Fibroblast of skin of right biceps (primary cell): ENCODE measurements at regions not wholly inside any gene's neighbourhood (a gene's known extent, or its start where the extent isn't known, plus 50 kb on each side); places are given as distances from the start of the nearest gene placed in this dataset.
"Not testable (repeated sequence)": the region's sequence is repeated elsewhere in the genome, so short reads cannot be mapped to it uniquely, and the experiment has no call there.

Experiments used
- DNase-seq: peaks from one replicate; pipeline ENCODE4 v3.0.0-alpha.2; 2013

DNA sequence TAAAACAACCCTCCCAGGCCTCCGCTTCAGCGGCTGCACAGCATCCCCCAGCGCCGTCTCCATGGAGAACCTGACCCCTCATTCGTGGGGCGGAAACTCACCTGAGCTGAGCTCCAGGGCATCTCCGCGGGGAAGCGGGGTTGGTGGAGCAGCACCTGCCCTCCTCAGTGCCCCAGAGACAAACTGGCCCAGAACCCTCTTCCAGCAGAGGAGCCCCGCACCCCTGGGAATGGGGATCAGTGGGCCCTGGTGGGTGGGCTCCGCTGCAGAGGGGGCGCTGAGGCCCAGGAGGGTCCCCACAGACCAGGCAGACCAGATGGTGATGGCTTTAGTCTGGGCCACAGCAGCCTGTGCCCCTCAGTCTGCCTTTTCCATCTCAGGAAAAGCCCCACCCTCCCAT is 261.2 kb downstream of the ADGRD1 start:
- not testable (repeated sequence) for DNase-seq

DNA sequence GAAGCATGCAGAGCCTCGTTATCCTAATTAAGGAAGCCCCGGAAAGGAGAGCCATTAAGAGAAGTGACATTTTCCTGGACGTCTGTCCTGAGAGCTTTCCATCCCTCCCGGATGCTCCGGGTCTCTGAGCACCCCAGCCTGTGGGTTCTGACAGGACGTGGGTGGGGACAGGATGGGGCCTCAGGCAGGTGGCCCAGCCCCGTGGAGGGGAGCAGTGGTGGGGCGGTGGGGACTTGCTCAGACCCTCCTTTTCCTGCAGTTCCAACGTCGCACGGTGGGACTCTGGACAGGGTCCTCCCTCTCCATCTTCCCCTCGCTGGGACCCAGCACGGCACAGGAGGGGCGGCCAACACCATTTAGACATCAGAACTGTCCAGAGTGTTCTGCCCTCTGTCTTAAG is 262.9 kb downstream of the ADGRD1 start:
- not testable (repeated sequence) for DNase-seq

DNA sequence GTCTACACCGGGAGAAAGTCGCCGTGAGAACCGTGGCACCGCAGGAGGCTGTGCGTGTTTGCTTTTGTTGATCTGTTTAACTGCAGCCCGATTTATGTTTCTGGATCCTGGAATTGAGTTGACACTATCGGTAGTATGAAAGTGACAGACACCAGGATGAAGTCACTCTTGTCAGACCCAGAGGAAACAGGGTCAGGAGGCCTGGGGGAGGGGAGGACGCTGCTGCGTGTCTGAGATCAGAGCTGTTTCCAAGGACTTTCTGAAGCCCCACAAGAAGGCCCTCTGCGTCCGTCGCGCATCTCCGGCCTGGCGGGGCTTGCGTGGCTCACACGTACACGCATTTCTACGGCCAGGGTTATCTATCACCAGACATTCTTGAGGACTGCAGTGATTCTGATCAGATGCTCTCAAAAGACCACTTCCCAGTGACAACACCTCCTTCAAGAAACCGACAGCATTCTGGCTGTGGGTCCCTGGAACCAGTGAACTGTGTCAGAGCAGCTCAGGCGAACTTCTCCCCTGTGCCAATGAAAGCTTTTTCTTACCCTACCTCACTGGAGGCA is 263.4 kb downstream of the ADGRD1 start:
- no peak for DNase-seq

DNA sequence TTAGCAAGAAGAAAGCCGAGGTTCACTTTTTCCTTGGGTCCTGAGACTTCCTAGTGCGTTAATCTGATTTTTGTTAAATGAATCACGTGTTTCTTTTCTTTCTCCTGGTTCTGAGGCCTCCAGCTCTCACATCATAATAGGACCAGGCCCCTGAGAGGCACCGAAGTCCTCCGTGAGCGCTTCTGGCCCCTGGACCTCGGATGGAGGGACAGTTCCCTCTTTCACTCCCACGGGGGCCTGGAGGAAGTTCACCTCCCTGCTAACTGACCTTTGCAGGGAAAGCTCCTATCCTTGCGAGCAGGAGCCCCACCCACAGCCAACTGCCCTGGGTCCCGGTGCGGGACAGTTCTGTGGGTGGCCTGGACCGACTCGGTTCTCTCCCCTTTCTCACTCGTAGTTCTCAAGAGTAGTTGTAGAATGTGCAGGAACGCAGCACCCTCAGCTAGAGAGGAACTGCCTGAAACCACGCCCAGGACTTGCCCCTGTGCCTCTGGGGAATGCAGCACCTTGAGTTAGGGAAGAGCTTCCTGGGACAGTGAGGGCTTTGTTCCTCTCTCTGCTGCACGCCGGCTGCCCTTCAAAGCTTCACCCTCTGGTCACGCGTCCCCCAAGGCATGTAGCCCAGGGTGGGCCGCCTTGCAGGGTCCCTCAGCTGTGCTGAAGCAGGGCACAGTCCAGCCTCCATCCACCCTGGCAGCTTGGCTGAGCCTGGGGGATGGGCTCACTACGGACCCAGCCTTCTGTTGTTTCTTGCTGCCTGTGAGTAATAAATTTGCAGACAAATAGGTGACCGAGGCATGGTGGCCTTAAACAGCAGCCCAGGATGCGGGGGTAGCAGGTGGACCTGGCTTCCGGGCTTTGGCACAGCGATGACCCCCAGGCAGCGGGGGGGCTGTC is 264.6 kb downstream of the ADGRD1 start:
- no peak for DNase-seq

DNA sequence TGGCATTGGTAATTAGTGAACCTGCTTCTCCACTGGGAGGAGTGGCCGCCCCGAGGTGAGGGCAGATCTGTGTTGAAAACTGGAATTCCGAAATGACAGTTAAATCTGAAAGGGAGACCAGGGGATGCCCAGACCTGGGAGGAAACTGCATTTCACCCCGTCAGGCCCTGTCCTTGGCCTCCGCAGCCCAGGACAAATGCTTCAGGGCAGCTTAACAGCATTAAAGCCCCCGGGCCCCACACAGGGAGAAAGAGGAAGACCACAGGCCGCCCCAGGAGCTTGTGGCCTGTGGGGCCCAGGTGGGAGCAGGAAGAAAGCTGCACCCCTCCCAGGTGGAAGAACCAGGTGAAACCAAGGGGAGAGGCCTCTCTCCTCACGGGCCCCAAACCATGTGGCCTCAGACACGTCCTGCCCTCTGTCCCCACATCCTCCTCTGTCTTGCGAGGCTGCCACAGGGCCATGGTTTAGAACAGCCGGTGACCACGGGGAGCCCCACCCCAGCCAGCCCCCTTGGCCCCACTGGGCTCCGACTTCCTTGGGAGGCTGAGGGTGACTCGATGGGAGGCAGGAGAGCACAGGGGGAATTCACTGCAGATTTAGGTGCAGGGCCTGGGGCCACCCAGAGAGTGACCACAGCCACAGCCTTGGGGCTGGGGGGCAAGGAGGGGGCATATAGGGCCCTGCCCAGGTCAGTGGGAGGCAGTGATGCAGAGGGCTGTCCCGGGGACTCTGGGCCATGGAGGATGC is 265.4 kb downstream of the ADGRD1 start:
- no peak for DNase-seq

DNA sequence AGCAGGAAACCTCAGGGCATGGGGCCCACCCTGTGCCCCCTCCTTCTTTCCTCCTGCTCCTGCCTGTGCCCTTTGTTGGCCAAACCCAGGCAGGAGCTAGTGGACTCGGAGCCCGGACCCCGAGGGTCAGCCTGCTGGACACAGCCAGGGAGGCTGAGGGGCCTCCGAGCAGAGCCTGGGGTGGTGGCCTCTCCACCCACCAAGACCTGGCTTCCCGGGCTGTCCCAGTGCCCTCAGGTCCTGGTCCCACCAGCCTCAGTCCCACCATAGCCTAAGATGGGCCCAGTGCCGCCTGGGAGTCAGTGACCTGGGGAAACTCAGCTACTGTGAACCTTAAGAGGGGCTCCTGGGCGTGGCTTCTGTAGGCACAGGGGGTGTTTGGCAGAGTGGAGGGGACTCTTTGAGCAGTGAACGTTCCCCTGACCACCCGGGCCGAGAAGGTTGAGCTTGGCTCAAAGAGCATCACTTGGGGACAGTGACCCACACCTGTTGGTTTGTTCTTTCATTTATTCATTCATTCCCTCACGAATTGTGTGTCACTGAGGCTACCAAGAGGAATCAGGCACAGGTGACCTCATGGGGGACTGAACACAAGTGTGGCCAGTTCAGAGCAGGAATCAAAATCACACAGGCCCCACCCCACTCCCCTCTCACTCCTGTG is 266.1 kb downstream of the ADGRD1 start:
- DNase-seq, result no peak

DNA sequence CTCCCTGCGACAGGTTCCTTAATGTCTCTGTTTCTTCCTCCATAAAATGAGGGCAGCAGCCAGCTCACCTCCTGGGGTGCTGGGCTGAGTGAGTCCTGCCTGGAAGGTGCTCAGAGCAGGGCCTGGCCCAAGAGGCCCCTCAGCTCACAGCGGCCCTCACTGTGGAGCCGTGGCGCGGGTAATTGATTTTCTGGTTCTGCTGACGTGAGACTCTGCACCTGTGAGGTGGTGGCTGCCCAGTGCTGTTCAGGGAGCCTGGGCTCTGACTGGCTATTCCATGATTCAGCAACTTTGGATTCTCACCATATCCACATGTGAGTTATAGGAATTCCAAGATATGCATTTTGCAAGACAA is 266.6 kb downstream of the ADGRD1 start:
- no peak for DNase-seq

DNA sequence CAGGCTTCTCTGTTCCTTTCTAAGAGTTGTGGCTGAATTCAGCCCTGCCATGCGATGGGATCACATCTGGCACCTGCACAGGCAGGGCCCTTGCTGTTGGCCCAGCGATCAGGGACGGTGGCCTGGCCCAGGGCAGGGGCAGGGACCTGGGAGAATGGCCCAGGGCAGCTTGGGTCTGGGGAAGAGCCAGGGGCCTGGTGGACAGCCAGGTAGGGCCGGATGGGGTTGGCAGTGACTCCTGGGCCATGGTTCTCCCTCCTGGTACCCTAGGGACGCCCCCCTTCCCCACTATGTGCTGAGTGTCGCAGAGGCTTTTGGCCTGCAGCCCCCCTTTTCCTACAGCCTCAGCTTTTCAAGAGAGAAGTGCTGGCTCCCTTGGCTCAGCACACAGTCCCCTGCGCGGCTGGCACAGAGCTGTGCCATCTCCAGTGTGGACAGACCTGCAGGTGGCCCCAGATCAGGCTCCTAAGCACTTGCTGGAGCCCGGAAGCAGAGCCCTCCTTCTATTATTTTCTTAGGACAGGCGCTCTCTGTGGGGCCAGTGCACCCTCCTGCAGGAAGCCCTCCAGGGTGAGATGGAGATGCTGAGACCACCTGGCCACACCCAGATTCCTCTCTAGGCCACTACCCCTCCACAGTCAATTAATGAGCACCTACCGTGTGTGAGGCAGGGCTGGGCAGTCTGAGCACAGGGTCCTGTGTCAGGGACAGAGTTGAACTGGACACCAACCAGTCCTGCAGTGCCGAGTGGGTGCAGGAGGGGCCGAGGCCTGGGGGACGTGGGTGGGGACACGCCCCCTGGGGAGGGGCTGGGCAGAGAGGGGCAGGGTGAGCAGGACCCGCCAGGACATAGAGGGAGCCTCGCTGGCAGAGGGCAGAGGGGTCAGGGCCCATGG is 267.6 kb downstream of the ADGRD1 start:
- no peak for DNase-seq

DNA sequence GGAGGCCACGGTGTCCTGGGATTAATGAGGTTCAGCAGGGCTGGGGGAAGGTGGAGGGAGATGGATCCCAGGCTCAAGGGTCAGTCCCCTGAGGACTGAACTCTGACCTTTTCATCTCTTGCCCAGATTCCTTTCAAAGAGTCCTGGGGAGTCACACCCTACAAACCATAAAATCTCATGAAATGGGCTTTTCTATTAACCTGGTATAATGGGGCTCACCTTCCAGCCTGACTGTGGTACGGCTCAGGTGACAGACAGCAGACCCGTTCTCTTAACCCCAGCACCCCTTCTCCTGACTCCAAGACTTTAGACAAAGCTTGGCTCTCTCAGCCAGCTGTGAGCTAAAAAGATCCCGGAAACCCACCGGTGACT is 268.2 kb downstream of the ADGRD1 start:
- no peak for DNase-seq

DNA sequence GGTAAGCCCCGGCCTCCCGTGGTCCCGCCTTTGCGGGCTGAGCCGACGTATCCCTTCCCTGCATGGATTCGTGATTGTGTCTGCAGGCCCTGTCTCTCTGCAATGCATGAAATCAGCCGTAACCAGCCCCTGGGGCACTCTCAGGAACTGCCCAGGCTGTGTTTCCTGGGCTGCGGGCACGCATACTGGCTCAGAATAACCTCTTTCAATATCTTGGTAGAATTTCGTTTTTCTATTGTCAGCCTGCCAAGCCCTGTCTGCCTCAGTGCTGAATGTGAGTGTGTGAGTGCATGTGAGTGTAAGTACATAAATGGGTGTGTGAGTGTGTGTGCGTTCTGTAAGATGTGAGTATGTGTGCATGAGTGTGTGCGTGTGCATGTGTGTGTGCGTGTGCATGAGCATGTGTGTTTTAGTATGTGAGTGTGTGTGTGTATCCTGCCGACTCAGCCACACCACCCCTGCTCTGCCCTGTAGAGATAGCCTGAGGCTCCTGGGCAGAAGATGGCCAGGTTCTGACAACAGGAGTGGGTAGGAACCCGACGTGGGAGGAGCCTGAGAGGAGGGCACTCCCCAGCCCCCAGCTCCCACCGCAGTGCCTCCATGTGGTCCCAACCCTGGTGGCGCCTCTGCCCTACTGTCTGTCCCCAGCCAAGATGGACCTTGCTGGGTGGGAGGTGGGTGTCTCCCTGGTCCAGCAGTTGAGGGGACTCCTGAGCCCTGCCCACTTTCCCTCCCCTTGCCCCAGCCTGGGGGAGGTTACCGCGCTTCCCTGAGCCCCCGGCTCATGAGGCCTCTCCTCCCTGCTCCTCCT is 268.8 kb downstream of the ADGRD1 start:
- no peak for DNase-seq

DNA sequence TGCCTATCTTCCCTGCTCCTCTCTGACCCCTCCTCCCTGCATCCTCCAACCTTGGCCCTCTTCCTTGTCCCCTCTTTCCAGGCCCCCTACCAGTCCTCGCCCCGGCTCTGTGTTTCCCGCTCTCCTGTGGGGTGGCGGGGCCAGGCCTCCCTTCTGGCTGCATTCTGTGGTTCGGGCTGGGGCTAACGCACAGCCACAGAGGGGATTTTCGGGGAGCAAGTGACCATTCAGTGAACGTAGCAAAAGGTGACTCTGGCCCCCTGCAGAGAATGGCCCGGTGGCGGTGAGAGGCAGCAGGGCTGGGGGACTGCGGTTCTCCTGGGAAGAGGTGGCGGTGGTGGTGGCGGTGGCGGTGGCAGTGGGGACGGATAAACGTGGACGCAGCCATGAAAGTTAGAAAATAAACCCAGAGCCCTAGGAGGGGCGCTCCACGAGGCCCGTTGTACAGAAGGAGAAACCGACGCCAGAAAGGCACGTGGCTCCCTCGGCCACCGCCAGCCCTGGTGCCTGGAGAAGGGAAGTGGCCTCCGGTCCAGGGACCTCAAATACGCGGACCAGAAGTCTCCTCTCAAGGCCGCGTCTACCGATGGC is 269.6 kb downstream of the ADGRD1 start:
- DNase-seq, result no peak

DNA sequence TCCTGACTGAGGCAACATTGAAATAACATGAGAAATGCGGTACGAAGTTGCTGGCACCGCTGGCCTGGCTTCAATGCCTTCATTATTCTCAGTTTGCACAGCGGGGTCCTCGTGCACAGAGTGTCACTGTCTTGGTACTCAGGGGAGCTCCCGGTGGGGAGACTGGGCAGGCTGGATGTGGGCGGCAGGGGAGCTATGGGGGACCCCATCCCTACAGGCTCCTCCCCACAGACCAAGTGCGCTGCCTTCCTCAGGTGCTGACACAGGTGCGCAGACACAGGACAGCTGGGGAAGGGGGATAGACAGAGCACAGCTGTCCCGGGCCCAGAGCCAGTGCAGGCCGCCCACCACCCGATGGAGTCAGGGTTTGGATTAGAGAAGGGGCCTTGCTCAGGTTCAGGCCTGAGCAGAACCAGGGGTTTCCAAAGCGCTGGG is 270.1 kb downstream of the ADGRD1 start:
- DNase-seq, result no peak

DNA sequence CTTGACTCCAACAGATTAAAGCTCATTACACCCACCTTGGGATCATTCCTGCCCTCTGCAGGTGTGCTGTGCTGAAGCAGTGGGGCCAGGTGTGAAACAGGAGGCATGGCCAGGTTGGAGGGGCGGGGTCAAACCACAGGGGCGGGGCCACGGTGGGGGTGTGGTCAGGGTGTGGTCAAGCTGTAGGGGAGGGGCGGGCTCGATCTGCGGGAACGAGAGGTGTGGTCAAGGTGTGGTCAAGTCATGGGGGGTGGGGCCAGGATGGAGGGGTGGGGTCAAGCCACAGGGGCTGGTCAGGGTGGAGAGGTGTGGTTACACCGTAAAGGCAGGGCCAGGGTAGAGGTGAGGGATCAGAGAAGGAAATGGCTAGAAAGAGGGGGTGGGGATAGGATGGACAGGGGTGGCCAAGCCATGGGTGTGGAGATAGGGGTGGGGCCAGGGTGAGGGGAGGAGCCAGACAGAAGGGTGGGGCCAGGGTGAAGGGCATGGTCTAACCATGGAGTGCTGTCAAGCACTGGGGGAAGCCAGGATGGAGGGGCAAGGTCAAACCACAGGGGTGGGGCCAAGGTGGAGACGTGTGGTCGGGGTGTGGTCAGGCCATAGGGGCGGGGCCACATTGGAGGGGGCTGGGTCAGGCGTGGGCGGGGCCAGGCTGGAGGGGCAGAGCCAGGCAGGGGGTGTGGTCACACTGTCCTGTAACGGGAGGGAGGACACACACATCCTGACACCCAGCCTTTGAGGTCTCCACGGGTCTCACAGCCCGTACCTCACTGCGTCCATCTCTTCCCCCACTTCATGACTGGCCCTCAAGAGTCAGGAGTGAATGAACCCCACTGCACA is 270.7 kb downstream of the ADGRD1 start:
- not testable (repeated sequence) for DNase-seq

DNA sequence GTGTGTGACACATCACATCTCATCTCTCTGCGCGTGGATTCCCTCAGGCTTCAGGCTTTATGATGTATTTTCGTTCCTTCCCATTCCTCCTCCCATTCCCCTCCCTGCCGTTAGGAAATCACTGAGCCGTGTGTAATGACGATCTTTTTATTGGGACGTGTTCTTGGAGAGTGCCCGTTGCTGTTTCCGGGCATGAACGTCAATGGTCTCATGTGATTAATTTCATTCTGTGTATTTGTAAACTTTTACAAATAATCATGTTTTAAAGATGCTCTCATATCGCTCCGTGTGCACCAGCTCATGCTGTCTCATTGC is 271.3 kb downstream of the ADGRD1 start:
- not testable (repeated sequence) for DNase-seq

DNA sequence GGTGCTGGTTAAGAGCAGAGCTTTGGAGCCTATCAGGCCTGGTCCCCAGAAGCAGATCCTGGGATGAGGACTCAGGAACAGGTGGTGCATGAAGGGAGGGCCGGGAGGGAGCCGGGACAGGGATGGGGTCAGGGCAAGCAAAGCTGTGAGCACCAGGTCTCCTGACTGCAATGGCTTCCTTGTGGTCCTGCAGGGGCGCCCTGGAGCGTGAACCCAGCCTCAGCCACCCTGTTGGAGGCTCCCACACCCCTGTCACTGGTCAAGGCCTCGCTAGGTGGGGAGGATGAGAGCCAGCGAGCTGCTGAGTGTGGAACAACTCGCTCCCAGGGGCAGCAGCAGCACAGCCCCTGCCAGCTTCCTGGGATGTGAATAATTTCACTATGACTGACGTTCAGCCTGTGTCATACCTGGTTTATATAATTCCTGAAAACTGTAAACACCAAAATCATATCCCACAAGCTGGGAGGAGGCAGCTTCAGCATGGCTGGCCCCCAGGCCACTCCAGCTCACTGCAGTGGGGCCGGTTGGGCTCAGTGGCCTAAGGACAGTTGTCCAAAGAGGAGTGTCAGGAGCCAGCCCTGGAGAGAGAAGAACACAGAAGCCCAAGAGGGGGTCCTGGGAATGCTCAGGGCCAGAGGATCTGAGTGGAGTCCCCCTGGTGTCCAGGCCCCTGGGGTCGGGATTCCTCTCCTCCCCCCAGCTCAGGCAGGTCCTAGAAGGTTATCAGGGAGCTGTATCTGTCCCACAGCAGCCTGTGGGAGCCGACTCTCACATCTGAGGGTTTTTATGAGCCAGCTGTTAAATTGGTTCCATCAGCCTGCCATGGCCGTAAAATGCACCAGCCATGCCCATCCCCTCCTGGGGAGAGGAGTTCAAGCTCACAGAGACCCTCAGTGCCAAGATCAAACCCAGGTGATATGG is 272.9 kb downstream of the ADGRD1 start:
- no peak for DNase-seq

DNA sequence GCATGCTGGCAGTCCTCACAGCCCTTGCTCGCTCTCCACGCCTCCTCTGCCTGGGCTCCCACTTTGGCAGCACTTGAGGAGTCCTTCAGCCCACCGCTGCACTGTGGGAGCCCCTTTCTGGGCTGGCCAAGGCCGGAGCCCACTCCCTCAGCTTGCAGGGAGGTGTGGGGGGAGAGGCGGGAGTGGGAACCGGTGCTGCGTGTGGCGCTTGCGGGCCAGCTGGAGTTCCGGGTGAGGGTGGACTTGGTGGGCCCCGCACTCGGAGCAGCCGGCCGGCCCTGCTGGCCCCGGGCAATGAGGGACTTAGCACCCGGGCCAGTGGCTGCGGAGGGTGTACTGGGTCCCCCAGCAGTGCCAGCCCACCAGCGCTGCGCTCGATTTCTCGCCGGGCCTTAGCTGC is 273.9 kb downstream of the ADGRD1 start:
- not testable (repeated sequence) for DNase-seq

DNA sequence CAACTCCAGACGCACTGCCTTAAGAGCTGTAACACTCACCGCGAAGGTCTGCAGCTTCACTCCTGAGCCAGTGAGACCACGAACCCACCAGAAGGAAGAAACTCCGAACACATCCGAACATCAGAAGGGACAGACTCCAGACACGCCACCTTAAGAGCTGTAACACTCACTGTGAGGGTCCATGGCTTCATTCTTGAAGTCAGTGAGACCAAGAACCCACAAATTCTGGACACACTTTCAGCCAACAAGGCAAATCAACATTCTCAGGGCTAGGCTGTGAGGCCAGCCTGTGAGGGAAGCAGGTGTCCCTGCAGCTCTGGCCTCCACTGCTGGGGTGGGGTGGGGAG is 275.3 kb downstream of the ADGRD1 start:
- DNase-seq, result not testable (repeated sequence)

DNA sequence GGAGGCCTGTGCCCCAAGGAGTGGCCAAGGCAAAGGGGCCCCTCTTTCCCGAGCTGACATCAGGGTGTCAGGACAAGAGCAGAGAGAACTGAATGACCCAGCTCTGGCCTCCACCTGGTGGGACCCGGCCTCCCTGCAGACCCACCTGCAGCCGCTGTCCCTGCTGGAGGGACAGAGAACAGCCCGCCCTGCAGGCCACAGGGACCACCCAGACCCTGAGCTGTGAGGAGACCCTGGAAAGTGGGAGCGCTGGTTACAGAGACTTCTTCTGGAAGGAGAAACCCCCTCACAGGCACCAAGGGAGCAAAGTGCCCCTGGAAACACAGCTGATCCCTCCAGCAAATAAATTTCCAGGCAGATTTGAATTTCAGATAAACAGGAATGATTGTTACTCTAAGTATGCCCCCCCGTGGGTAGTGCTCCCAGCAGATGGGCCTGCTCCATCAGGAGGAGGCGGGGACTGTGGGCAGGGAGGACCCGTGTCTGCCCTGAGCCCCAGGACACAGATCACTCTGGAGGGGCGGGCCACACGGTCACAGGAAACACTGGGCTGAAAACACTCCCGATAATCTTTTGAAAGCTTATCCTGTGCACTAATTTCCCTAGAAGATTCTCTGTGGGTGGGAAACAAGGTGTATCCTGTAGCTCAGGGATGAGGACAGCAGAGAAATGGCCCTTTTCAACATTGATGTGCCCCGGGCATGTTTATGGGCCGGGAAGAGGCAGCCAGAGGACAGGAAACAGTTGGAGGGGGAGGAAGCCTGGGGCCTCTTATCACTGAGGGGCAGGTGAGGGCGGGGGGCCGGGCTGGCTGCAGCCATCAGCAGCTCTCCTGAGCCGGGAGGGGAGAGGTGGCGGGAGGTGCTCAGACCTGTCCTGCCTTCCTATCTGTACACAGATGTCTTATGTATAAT is 276.0 kb downstream of the ADGRD1 start:
- DNase-seq, result no peak
